Spleen (tissue), 7 donors: ENCODE measurements at regions not wholly inside any gene's neighbourhood (a gene's known extent, or its start where the extent isn't known, plus 50 kb on each side); places are given as distances from the start of the nearest gene placed in this dataset.

Experiments
- CTCF ChIP-seq, 11 experiments: fragments of 200-600 bp in 7 of 11; fragments of 450-650 bp in 4 of 11; sonication (generic) in 4 of 11; IDR thresholded peaks in 8 of 11; conservative IDR thresholded peaks in 3 of 11; 1 replicate in 7 of 11; 2 replicates in 4 of 11; pipeline versions ENCODE4 v1.4.0 to v1.8.0; 2016 to 2021; ENCODE audit warnings: antibody characterized with exemption in 11 of 11, inconsistent platforms in 4 of 11, mild to moderate bottlenecking in 1 of 11
- POLR2A ChIP-seq, 3 donors: fragments of 450-650 bp; IDR thresholded peaks; one replicate each; pipeline ENCODE4 v1.5.1; 2017; ENCODE audit warnings: antibody characterized with exemption in 3 of 3, mild to moderate bottlenecking in 1 of 3
- donor health status: DM: no; HTN: no; CAD: no; lungs with moderate emphysema.
- donor health status: DM: no; HTN: no; CAD: no.
- donor health status: DM: no; HTN: no; CAD: no.

GRCh38 chr5:27548484-27548883, 510.1 kb upstream of the CDH9 start:
- no peak for TF ChIP-seq CTCF (IDR thresholded peaks at IDR 0.05 in 8 of 11, conservative IDR thresholded peaks at IDR 0.05 in 3 of 11)
- TF ChIP-seq POLR2A (IDR thresholded peaks at IDR 0.05) = no peak
